ENCODE measurements at regions not wholly inside any gene's neighbourhood (a gene's known extent, or its start where the extent isn't known, plus 50 kb on each side); places are given as distances from the start of the nearest gene placed in this dataset.

DNA sequence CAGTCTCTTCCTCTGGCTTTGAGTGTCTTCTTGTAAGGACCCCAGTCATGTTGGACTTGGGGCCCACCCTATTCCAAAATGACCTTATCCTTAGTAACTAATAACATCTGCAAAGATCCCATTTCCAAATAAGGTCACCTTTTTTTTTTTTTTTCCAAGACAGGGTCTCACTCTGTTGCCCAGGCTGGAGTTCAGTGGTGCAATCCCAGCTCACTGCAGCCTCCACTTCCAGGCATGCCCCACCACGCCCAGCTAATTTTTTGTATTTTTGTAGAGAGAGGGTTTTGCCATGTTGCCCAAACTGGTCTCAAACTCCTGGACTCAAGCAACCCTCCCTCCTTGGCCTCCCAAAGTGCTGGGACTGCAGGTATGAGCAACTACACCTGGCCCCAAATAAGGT lies 118.8 kb upstream of the GSE1 start:
- no peaks in the 10 kb centered on the region for H3K36me3 ChIP-seq (ENCODE audit: control insufficient read depth, low read length)
- no peak overlapping the region for H3K4me2 ChIP-seq (ENCODE audit: low read length)
- peaks cover 6% of the 10 kb centered on the region; the same call in 1 of the 2 replicates for H3K4me1 ChIP-seq (ENCODE audit: control insufficient read depth, low read length)
- TF ChIP-seq, protein P1, sequence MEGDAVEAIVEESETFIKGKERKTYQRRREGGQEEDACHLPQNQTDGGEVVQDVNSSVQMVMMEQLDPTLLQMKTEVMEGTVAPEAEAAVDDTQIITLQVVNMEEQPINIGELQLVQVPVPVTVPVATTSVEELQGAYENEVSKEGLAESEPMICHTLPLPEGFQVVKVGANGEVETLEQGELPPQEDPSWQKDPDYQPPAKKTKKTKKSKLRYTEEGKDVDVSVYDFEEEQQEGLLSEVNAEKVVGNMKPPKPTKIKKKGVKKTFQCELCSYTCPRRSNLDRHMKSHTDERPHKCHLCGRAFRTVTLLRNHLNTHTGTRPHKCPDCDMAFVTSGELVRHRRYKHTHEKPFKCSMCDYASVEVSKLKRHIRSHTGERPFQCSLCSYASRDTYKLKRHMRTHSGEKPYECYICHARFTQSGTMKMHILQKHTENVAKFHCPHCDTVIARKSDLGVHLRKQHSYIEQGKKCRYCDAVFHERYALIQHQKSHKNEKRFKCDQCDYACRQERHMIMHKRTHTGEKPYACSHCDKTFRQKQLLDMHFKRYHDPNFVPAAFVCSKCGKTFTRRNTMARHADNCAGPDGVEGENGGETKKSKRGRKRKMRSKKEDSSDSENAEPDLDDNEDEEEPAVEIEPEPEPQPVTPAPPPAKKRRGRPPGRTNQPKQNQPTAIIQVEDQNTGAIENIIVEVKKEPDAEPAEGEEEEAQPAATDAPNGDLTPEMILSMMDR (IDR thresholded peaks at IDR 0.05; ENCODE audit: low read depth, low read length, poor library complexity, severe bottlenecking): no peak
- no peak for TF ChIP-seq EZH2phosphoT487 (IDR thresholded peaks at IDR 0.05; ENCODE audit: borderline replicate concordance, low read length)
- no peak overlapping the region for H3K4me3 ChIP-seq (ENCODE audit: low read length)
- no peaks in the 10 kb centered on the region for H3K9me2 ChIP-seq (replicated peaks; ENCODE audit: control insufficient read depth, low read length)
- no peaks in the 10 kb centered on the region for H3K9me3 ChIP-seq (ENCODE audit: control insufficient read depth, insufficient read depth, low read length)
- no peaks in the 10 kb centered on the region for H3K27me3 ChIP-seq (ENCODE audit: control insufficient read depth, low read length)
- no peaks in the 10 kb centered on the region for H4K20me1 ChIP-seq (ENCODE audit: control insufficient read depth, insufficient read depth, low read depth, low read length)
- H3F3A ChIP-seq (ENCODE audit: control insufficient read depth, insufficient read depth): no peaks in the 10 kb centered on the region
- no peak overlapping the region for H3K27ac ChIP-seq (ENCODE audit: low read depth, low read length)
- H3K79me2 ChIP-seq (ENCODE audit: control insufficient read depth, low read length): no peaks in the 10 kb centered on the region

- no peaks in the 10 kb centered on the region for H3K9me2 ChIP-seq (replicated peaks; ENCODE audit: control insufficient read depth, low read length)
- TF ChIP-seq, protein P1 (IDR thresholded peaks at IDR 0.05; ENCODE audit: low read depth, low read length, poor library complexity, severe bottlenecking): no peak
Observed at GRCh38 chr16:85495259-85495658, 117.9 kb upstream of the GSE1 start.

DNA sequence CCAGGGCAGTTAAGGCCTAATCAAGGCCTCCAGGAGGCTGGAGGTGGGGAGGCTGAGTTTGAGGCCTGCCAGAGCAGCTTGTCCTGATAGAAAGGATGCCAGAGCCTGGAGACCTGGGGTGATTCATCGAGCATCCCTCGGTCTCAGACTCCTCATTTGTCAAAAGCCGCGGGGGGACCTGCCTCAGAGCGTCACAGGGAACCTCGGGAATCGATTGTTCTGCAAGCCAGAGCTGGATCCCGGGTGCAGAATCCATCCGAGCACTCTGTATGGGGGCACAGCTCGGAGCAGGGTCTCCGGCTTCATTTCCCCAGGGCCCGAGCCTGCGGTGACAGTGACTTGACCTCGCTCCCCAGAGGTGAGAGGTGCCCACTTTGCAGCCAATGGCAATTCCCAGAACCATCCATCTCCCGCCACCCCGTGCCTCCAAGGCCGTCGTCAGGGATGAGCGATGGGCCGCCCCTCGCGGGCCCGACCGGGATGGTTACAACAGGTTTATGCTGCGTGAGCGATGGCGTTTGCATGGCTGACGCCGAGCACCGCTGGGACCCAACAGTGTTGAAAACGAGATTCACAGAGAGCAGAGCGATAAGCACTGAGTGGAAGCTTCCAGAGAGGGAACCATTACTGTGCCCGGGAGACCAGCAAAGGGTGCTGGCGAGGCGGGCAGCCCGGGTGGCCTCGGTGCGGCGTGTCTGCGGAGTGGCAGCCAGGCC lies 117.1 kb upstream of the GSE1 start:
- Histone ChIP-seq H3K9me2 (replicated peaks; ENCODE audit: control insufficient read depth, low read length) (no peaks in the 10 kb centered on the region), H3K4me3 (ENCODE audit: low read length) (no peak overlapping the region), H3F3A (ENCODE audit: control insufficient read depth, insufficient read depth) (no peaks in the 10 kb centered on the region), H3K9me3 (ENCODE audit: control insufficient read depth, insufficient read depth, low read length) (no peaks in the 10 kb centered on the region), H4K20me1 (ENCODE audit: control insufficient read depth, insufficient read depth, low read depth, low read length) (no peaks in the 10 kb centered on the region), H3K27ac (ENCODE audit: low read depth, low read length) (no peak overlapping the region), H3K27me3 (ENCODE audit: control insufficient read depth, low read length) (no peaks in the 10 kb centered on the region), H3K4me2 (ENCODE audit: low read length) (no peak overlapping the region), H3K36me3 (ENCODE audit: control insufficient read depth, low read length) (no peaks in the 10 kb centered on the region), H3K79me2 (ENCODE audit: control insufficient read depth, low read length) (no peaks in the 10 kb centered on the region), H3K4me1 (ENCODE audit: control insufficient read depth, low read length) (peaks cover 6% of the 10 kb centered on the region; the same call in 1 of the 2 replicates)
- TF ChIP-seq EZH2phosphoT487 (IDR thresholded peaks at IDR 0.05; ENCODE audit: borderline replicate concordance, low read length): no peak
- TF ChIP-seq, protein P1 (IDR thresholded peaks at IDR 0.05; ENCODE audit: low read depth, low read length, poor library complexity, severe bottlenecking): no peak

More at GRCh38 chr16:85495259-85495658, 117.9 kb upstream of the GSE1 start:
- H4K20me1 ChIP-seq (ENCODE audit: control insufficient read depth, insufficient read depth, low read depth, low read length): no peaks in the 10 kb centered on the region
- no peak overlapping the region for H3K4me3 ChIP-seq (ENCODE audit: low read length)
- H3F3A ChIP-seq (ENCODE audit: control insufficient read depth, insufficient read depth): no peaks in the 10 kb centered on the region
- H3K4me2 ChIP-seq (ENCODE audit: low read length): no peak overlapping the region
- no peaks in the 10 kb centered on the region for H3K27me3 ChIP-seq (ENCODE audit: control insufficient read depth, low read length)
- H3K36me3 ChIP-seq (ENCODE audit: control insufficient read depth, low read length): no peaks in the 10 kb centered on the region
- peaks cover 6% of the 10 kb centered on the region; the same call in 1 of the 2 replicates for H3K4me1 ChIP-seq (ENCODE audit: control insufficient read depth, low read length)
- no peaks in the 10 kb centered on the region for H3K9me3 ChIP-seq (ENCODE audit: control insufficient read depth, insufficient read depth, low read length)
- no peak overlapping the region for H3K27ac ChIP-seq (ENCODE audit: low read depth, low read length)
- no peaks in the 10 kb centered on the region for H3K79me2 ChIP-seq (ENCODE audit: control insufficient read depth, low read length)
